GM12892 (cell line): ENCODE measurements at regions not wholly inside any gene's neighbourhood (a gene's known extent, or its start where the extent isn't known, plus 50 kb on each side); places are given as distances from the start of the nearest gene placed in this dataset.
"Not testable (repeated sequence)": the region's sequence is repeated elsewhere in the genome, so short reads cannot be mapped to it uniquely, and the experiment has no call there.

Source experiments
- POLR2A ChIP-seq: IDR thresholded peaks from 2 replicates; pipeline ENCODE4 v1.6.1; 2011; ENCODE audit warnings: low read depth, low read length, control low read depth
- POLR2AphosphoS5 ChIP-seq: IDR thresholded peaks from 2 replicates; pipeline ENCODE4 v1.6.1; 2011; ENCODE audit warnings: low read depth, low read length, control low read depth

GRCh38 chr18:6541131-6541679 lies 126.5 kb upstream of the L3MBTL4 start:
- TF ChIP-seq POLR2A, POLR2AphosphoS5: not testable (repeated sequence)
